MM.1S (cell line): ENCODE measurements at regions not wholly inside any gene's neighbourhood (a gene's known extent, or its start where the extent isn't known, plus 50 kb on each side); places are given as distances from the start of the nearest gene placed in this dataset.

Source experiments
- DNase-seq: peaks from one replicate; pipeline ENCODE4 v3.0.0-alpha.2; 2015
- H2AFZ ChIP-seq: fragments of 300-600 bp; sonication (generic); 2 replicates; pipeline ENCODE4 v1.6.0; 2016; ENCODE audit warnings: antibody characterized with exemption, low read length
- H3F3A ChIP-seq: fragments of 300-600 bp; sonication (generic); 2 replicates; pipeline ENCODE4 v1.6.1; 2016; ENCODE audit warnings: mild to moderate bottlenecking, antibody characterized with exemption, low read length, moderate library complexity, mixed read lengths; ENCODE audit not compliant: insufficient read depth
- H3K27ac ChIP-seq: fragments of 300-600 bp; sonication (generic); 2 replicates; pipeline ENCODE4 v1.5.1; 2016; ENCODE audit warnings: mild to moderate bottlenecking, low read length
- H3K27me3 ChIP-seq: fragments of 300-600 bp; sonication (generic); replicated peaks from 2 replicates; pipeline ENCODE4 v1.6.0; 2016; ENCODE audit warnings: low read length; ENCODE audit not compliant: insufficient read depth
- H3K36me3 ChIP-seq: fragments of 300-600 bp; sonication (generic); replicated peaks from 2 replicates; pipeline ENCODE4 v1.6.1; 2016; ENCODE audit warnings: mild to moderate bottlenecking, low read length, mixed read lengths; ENCODE audit not compliant: insufficient read depth
- H3K4me1 ChIP-seq: fragments of 300-600 bp; sonication (generic); 2 replicates; pipeline ENCODE4 v1.6.1; 2016; ENCODE audit warnings: low read length, mixed read lengths
- H3K4me2 ChIP-seq: fragments of 300-600 bp; sonication (generic); 2 replicates; pipeline ENCODE4 v1.6.0; 2016; ENCODE audit warnings: low read depth, low read length
- H3K4me3 ChIP-seq: fragments of 300-600 bp; sonication (generic); 2 replicates; pipeline ENCODE4 v1.5.1; 2016; ENCODE audit warnings: low read length, mixed read lengths
- H3K79me2 ChIP-seq: fragments of 300-600 bp; sonication (generic); 2 replicates; pipeline ENCODE4 v1.6.1; 2016; ENCODE audit warnings: mixed run types, low read length, mixed read lengths
- H3K9ac ChIP-seq: fragments of 300-600 bp; sonication (generic); 2 replicates; pipeline ENCODE4 v1.6.1; 2016; ENCODE audit warnings: low read length, mixed read lengths
- H3K9me2 ChIP-seq: fragments of 300-600 bp; sonication (generic); replicated peaks from 2 replicates; pipeline ENCODE4 v1.6.1; 2016; ENCODE audit warnings: mild to moderate bottlenecking, low read length, mixed read lengths; ENCODE audit not compliant: insufficient read depth
- H3K9me3 ChIP-seq: fragments of 300-600 bp; sonication (generic); replicated peaks from 2 replicates; pipeline ENCODE4 v1.6.1; 2016; ENCODE audit warnings: mild to moderate bottlenecking, low read length, mixed read lengths; ENCODE audit not compliant: insufficient read depth
- H4K20me1 ChIP-seq: fragments of 300-600 bp; sonication (generic); 2 replicates; pipeline ENCODE4 v1.6.1; 2016; ENCODE audit warnings: mild to moderate bottlenecking, low read length, moderate library complexity, mixed read lengths; ENCODE audit not compliant: insufficient read depth
- CTCF ChIP-seq: fragments of 300-600 bp; sonication (generic); IDR thresholded peaks from 2 replicates; pipeline ENCODE4 v1.5.1; 2016; ENCODE audit warnings: antibody characterized with exemption, low read length, mixed read lengths
- EZH2 ChIP-seq: fragments of 300-600 bp; sonication (generic); optimal IDR thresholded peaks from 2 replicates; pipeline ENCODE3; 2017; ENCODE audit warnings: low read depth, mild to moderate bottlenecking, antibody characterized with exemption, low read length, mixed read lengths
- EZH2phosphoT487 ChIP-seq: fragments of 300-600 bp; sonication (generic); IDR thresholded peaks from 2 replicates; pipeline ENCODE4 v1.6.1; 2018; ENCODE audit warnings: antibody characterized with exemption, low read length

- Histone ChIP-seq H3K27me3 (no peaks in the 10 kb centered on the region), H3F3A (no peaks in the 10 kb centered on the region), H3K4me2 (no peak overlapping the region), H3K4me3 (no peak overlapping the region), H3K9me2 (no peaks in the 10 kb centered on the region), H3K79me2 (no peaks in the 10 kb centered on the region), H4K20me1 (no peaks in the 10 kb centered on the region), H3K9ac (no peak overlapping the region), H2AFZ (no peak overlapping the region), H3K4me1 (no peaks in the 10 kb centered on the region), H3K27ac (no peak overlapping the region), H3K36me3 (no peaks in the 10 kb centered on the region), H3K9me3 (no peaks in the 10 kb centered on the region)
- DNase-seq = no peak
- TF ChIP-seq EZH2phosphoT487 (no peak), EZH2 (no peak)
These were observed 53.0 kb upstream of the LCLAT1 start for GRCh38 chr2:30394096-30394495.

- H3K27ac ChIP-seq = no peak overlapping the region
- no peaks in the 10 kb centered on the region for H3K9me3 ChIP-seq
- H3K36me3 ChIP-seq = no peaks in the 10 kb centered on the region
- TF ChIP-seq EZH2 (no peak), EZH2phosphoT487 (no peak), CTCF (no peak)
- no peaks in the 10 kb centered on the region for H3K4me1 ChIP-seq
- H2AFZ ChIP-seq = no peak overlapping the region
- no peaks in the 10 kb centered on the region for H3F3A ChIP-seq
- DNase-seq = no peak
- no peak overlapping the region for H3K9ac ChIP-seq
- H4K20me1 ChIP-seq = no peaks in the 10 kb centered on the region
- H3K9me2 ChIP-seq = no peaks in the 10 kb centered on the region
- H3K27me3 ChIP-seq = no peaks in the 10 kb centered on the region
- H3K79me2 ChIP-seq = no peaks in the 10 kb centered on the region
- no peak overlapping the region for H3K4me2 ChIP-seq
- no peak overlapping the region for H3K4me3 ChIP-seq
These were observed 50.4 kb upstream of the LCLAT1 start for GRCh38 chr2:30396436-30397232.
